Aorta (tissue), 5 donors: ENCODE measurements at regions not wholly inside any gene's neighbourhood (a gene's known extent, or its start where the extent isn't known, plus 50 kb on each side); places are given as distances from the start of the nearest gene placed in this dataset.

Experiments used
- ATAC-seq: fragments of 200-7000 bp; cut with Tn5 transposase; one replicate; pipeline ENCODE4 v1.9.1; 2022; ENCODE audit warnings: moderate library complexity; ENCODE audit not compliant: low FRiP score
- DNase-seq, 2 donors: peaks; one replicate each; pipeline ENCODE4 v3.0.0-alpha.2; 2020
- H3K27ac ChIP-seq, 2 donors: one replicate each; pipeline ENCODE4 v1.5.1; 2013; ENCODE audit warnings: low read length in 2 of 2, mild to moderate bottlenecking in 2 of 2, moderate library complexity in 2 of 2, control low read depth in 1 of 2, inconsistent platforms in 1 of 2, low read depth in 1 of 2
- H3K27me3 ChIP-seq, 2 donors: one replicate each; pipeline ENCODE4 v1.6.1; 2013; ENCODE audit warnings: control low read depth in 1 of 2, low read length in 1 of 2, mild to moderate bottlenecking in 1 of 2, moderate library complexity in 1 of 2; ENCODE audit not compliant: insufficient read depth in 2 of 2, control insufficient read depth in 1 of 2
- H3K36me3 ChIP-seq, 2 donors: one replicate each; pipeline ENCODE4 v1.6.1; 2013; ENCODE audit warnings: control low read depth in 1 of 2, low read length in 1 of 2, mild to moderate bottlenecking in 1 of 2; ENCODE audit not compliant: insufficient read depth in 2 of 2, control insufficient read depth in 1 of 2
- H3K4me1 ChIP-seq, 2 donors: one replicate each; pipeline ENCODE4 v1.6.1; 2013; ENCODE audit warnings: low read length in 2 of 2, control low read depth in 1 of 2, mild to moderate bottlenecking in 1 of 2, moderate library complexity in 1 of 2; ENCODE audit not compliant: insufficient read depth in 2 of 2, control insufficient read depth in 1 of 2
- H3K4me3 ChIP-seq, 2 donors: one replicate each; pipeline ENCODE4 v1.5.1; 2013; ENCODE audit warnings: low read length in 2 of 2, control low read depth in 1 of 2, mild to moderate bottlenecking in 1 of 2
- H3K9me3 ChIP-seq: one replicate; pipeline ENCODE4 v1.6.1; 2013; ENCODE audit warnings: mild to moderate bottlenecking, low read length; ENCODE audit not compliant: control insufficient read depth
- WGBS, 2 donors: extraction: QIAGEN DNeasy Blood & Tissue Kit; methylation state at CpG; one replicate each; pipeline ENCODE4 v1.1.7; 2013; 5-methylcytosine and 5-hydroxymethylcytosine counted together
- intact Hi-C, 2 donors: fragments of 100-400 bp; cut with DNase I; formaldehyde crosslinking; loops; one replicate each; pipeline versions ENCODE4 v1.14.2 to v1.15.0; 2022
- donor health status: healthy with polysubstance abuse.
- donor health status: Bipolar disorder and iron deficiency.
- donor health status: DM: no; HTN: no; CAD: no.
- donor health status: DM: no; HTN: no; CAD: no.
- donor health status: DM: yes; HTN: yes; CAD: no.

- Histone ChIP-seq H3K9me3 (peaks cover 2% of the 10 kb centered on the region), H3K27ac (no peak overlapping the region), H3K27me3 (no peaks in the 10 kb centered on the region), H3K4me1 (no peaks in the 10 kb centered on the region), H3K4me3 (no peak overlapping the region), H3K36me3 (no peaks in the 10 kb centered on the region)
- ATAC-seq, result no peak
- 74% methylated on average over 3 of the region's 3 CpGs for WGBS, 2 donors
- intact Hi-C loops, result no loop called here
- no peak for DNase-seq
Observed at GRCh38 chr1:80929868-80930508, 870.7 kb upstream of the ADGRL2 start.

- H3K9me3 ChIP-seq, result peaks cover 2% of the 10 kb centered on the region
- no peak for DNase-seq
- no peak overlapping the region for H3K4me3 ChIP-seq
- intact Hi-C loops, result no loop called here
- H3K36me3 ChIP-seq, result no peaks in the 10 kb centered on the region
- H3K4me1 ChIP-seq, result no peaks in the 10 kb centered on the region
- 96% methylated on average over 4 of the region's 4 CpGs for WGBS, 2 donors
- H3K27ac ChIP-seq, result no peak overlapping the region
- no peak for ATAC-seq
- no peaks in the 10 kb centered on the region for H3K27me3 ChIP-seq
Observed at GRCh38 chr1:80926531-80926930, 874.2 kb upstream of the ADGRL2 start.

GRCh38 chr1:80925130-80925805 is 875.5 kb upstream of the ADGRL2 start:
- H3K4me1 ChIP-seq, result no peaks in the 10 kb centered on the region
- WGBS, 2 donors, result 89 to 92% methylated on average over 3 of the region's 3 CpGs
- DNase-seq, result no peak

GRCh38 chr1:80924290-80924689 is 876.4 kb upstream of the ADGRL2 start:
- H3K9me3 ChIP-seq, result no peaks in the 10 kb centered on the region
- no peaks in the 10 kb centered on the region for H3K36me3 ChIP-seq
- DNase-seq (no peak), ATAC-seq (no peak)
- no peak overlapping the region for H3K27ac ChIP-seq
- H3K27me3 ChIP-seq, result peaks cover 0 to 2% of the 10 kb centered on the region in 2 donors
- H3K4me3 ChIP-seq, result no peak overlapping the region
- H3K4me1 ChIP-seq, result no peaks in the 10 kb centered on the region
- 97 to 99% methylated on average over 2 of the region's 2 CpGs for WGBS, 2 donors
- intact Hi-C loops, result no loop called here

More at GRCh38 chr1:80925130-80925805, 875.5 kb upstream of the ADGRL2 start:
- intact Hi-C loops, result no loop called here
- Histone ChIP-seq H3K4me3 (no peak overlapping the region), H3K27ac (no peak overlapping the region), H3K27me3 (no peaks in the 10 kb centered on the region), H3K9me3 (peaks cover under 1% of the 10 kb centered on the region), H3K36me3 (no peaks in the 10 kb centered on the region)
- ATAC-seq, result no peak

- no peak overlapping the region for H3K4me3 ChIP-seq
- ATAC-seq, result no peak
- 83 to 91% methylated on average over 1 of the region's 1 CpG for WGBS, 2 donors
- peaks cover 0 to 2% of the 10 kb centered on the region in 2 donors for H3K27me3 ChIP-seq
- no peaks in the 10 kb centered on the region for H3K36me3 ChIP-seq
- no peak for DNase-seq
- no peak overlapping the region for H3K27ac ChIP-seq
- intact Hi-C loops, result no loop called here
- no peaks in the 10 kb centered on the region for H3K9me3 ChIP-seq
- no peaks in the 10 kb centered on the region for H3K4me1 ChIP-seq
Observed at GRCh38 chr1:80922906-80923305, 877.8 kb upstream of the ADGRL2 start.

GRCh38 chr1:80919426-80919825 is 881.3 kb upstream of the ADGRL2 start:
- Histone ChIP-seq H3K4me3 (no peak overlapping the region), H3K27ac (no peak overlapping the region), H3K4me1 (no peaks in the 10 kb centered on the region), H3K36me3 (no peaks in the 10 kb centered on the region), H3K9me3 (no peaks in the 10 kb centered on the region), H3K27me3 (peaks cover 0 to 2% of the 10 kb centered on the region in 2 donors)
- WGBS, 2 donors, result 87 to 92% methylated on average over 6 of the region's 6 CpGs
- ATAC-seq, result no peak
- DNase-seq, result no peak
- intact Hi-C loops, result no loop called here

GRCh38 chr1:80918380-80918779 is 882.4 kb upstream of the ADGRL2 start:
- no peak for DNase-seq
- Histone ChIP-seq H3K4me1 (no peaks in the 10 kb centered on the region), H3K27me3 (peaks cover 0 to 2% of the 10 kb centered on the region in 2 donors), H3K9me3 (no peaks in the 10 kb centered on the region), H3K27ac (no peak overlapping the region), H3K36me3 (no peaks in the 10 kb centered on the region), H3K4me3 (no peak overlapping the region)
- intact Hi-C loops, result no loop called here
- 41 to 42% methylated on average over 1 of the region's 1 CpG for WGBS, 2 donors
- no peak for ATAC-seq

- Histone ChIP-seq H3K9me3 (no peaks in the 10 kb centered on the region), H3K27me3 (peaks cover 0 to 2% of the 10 kb centered on the region in 2 donors), H3K4me3 (no peak overlapping the region), H3K27ac (no peak overlapping the region), H3K4me1 (no peaks in the 10 kb centered on the region), H3K36me3 (no peaks in the 10 kb centered on the region)
- DNase-seq, result no peak
- intact Hi-C loops, result no loop called here
- 70 to 78% methylated on average over 2 of the region's 2 CpGs for WGBS, 2 donors
- no peak for ATAC-seq
Observed at GRCh38 chr1:80917826-80918225, 882.9 kb upstream of the ADGRL2 start.

- Histone ChIP-seq H3K27me3 (peaks cover 0 to 2% of the 10 kb centered on the region in 2 donors), H3K9me3 (no peaks in the 10 kb centered on the region), H3K27ac (no peak overlapping the region), H3K36me3 (no peaks in the 10 kb centered on the region), H3K4me3 (no peak overlapping the region), H3K4me1 (no peaks in the 10 kb centered on the region)
- DNase-seq (no peak), ATAC-seq (no peak)
- 7 to 15% methylated on average over 1 of the region's 1 CpG for WGBS, 2 donors
- intact Hi-C loops, result no loop called here
Observed at GRCh38 chr1:80917225-80917624, 883.5 kb upstream of the ADGRL2 start.
